Activated CD4-positive, alpha-beta T cell treated with anti-CD3 and anti-CD28 coated beads for 36 hours (primary cell): ENCODE measurements at regions not wholly inside any gene's neighbourhood (a gene's known extent, or its start where the extent isn't known, plus 50 kb on each side); places are given as distances from the start of the nearest gene placed in this dataset.
"Not testable (repeated sequence)": the region's sequence is repeated elsewhere in the genome, so short reads cannot be mapped to it uniquely, and the experiment has no call there.

Experiments used
- ATAC-seq: fragments of 200-7000 bp; cut with Tn5 transposase; one replicate; pipeline ENCODE4 v1.10.0; 2021; ENCODE audit warnings: mild to moderate bottlenecking, moderate library complexity
- CTCF ChIA-PET: fragments of 350-600 bp; sonication (Branson Sonifier 250); formaldehyde crosslinking; loops from one replicate; lab custom pipeline; 2021; ENCODE audit warnings: antibody characterized with exemption; lab: Charles Lee
- POLR2A ChIA-PET: fragments of 350-600 bp; sonication (Branson Sonifier 250); formaldehyde crosslinking; loops from one replicate; lab custom pipeline; 2021; ENCODE audit warnings: antibody characterized with exemption, inconsistent platforms; lab: Charles Lee
- DNase-seq: peaks from one replicate; pipeline ENCODE4 v3.0.0-alpha.2; 2020
- H3K27ac Mint-ChIP-seq: one replicate; pipeline ENCODE4 v1.8.0; 2021; ENCODE audit warnings: mixed read lengths
- H3K27me3 Mint-ChIP-seq: one replicate; pipeline ENCODE4 v1.8.0; 2021; ENCODE audit warnings: mixed read lengths
- H3K36me3 Mint-ChIP-seq: one replicate; pipeline ENCODE4 v1.8.0; 2021; ENCODE audit warnings: low read depth, mixed read lengths
- H3K4me1 Mint-ChIP-seq: one replicate; pipeline ENCODE4 v1.8.0; 2021; ENCODE audit warnings: mixed read lengths
- H3K4me3 Mint-ChIP-seq: one replicate; pipeline ENCODE4 v1.8.0; 2021; ENCODE audit warnings: mild to moderate bottlenecking, moderate library complexity, mixed read lengths
- H3K9me3 Mint-ChIP-seq: one replicate; pipeline ENCODE4 v1.8.0; 2021; ENCODE audit warnings: low read depth, mixed read lengths
- intact Hi-C, 2 experiments: fragments of 100-400 bp; cut with DNase I in 1 of 2; cut with micrococcal nuclease in 1 of 2; formaldehyde crosslinking; loops; one replicate each; pipeline versions ENCODE4 v1.14.2 to v1.15.1; 2022 to 2024; cut with DNase I, micrococcal nuclease

- POLR2A ChIA-PET = not testable (repeated sequence)
Observed at GRCh38 chr15:20473465-20473864, 68.1 kb downstream of the GOLGA6L6 start.

DNA sequence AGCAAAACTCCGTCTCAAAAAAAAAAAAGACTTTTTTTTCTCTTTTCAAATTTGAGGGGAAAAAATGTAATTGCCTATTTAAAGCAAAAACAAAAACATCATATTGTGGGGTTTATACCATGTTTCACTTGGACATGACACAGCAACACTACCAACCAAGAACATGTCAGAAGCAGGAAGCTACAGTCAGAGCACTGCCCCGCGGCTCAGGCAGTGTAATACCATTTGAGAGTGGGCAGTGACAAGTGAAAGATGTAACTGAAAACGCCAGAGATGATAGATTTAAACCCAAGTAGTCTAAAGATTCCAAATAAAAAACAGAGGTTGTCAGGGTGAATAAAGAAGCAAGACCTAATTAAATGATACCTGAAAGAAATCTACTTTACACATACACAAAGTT is 68.6 kb downstream of the GOLGA6L6 start:
- DNase-seq, intact Hi-C loops, H3K4me1 Mint-ChIP-seq, POLR2A ChIA-PET, H3K9me3 Mint-ChIP-seq, H3K36me3 Mint-ChIP-seq, CTCF ChIA-PET, H3K27me3 Mint-ChIP-seq, H3K27ac Mint-ChIP-seq, H3K4me3 Mint-ChIP-seq: not testable (repeated sequence)
- peak; percentile 51 for ATAC-seq

More at GRCh38 chr15:20473465-20473864, 68.1 kb downstream of the GOLGA6L6 start:
- H3K27me3 Mint-ChIP-seq, H3K36me3 Mint-ChIP-seq, ATAC-seq, H3K9me3 Mint-ChIP-seq, H3K4me1 Mint-ChIP-seq, CTCF ChIA-PET, DNase-seq, H3K27ac Mint-ChIP-seq, intact Hi-C loops, H3K4me3 Mint-ChIP-seq: not testable (repeated sequence)

DNA sequence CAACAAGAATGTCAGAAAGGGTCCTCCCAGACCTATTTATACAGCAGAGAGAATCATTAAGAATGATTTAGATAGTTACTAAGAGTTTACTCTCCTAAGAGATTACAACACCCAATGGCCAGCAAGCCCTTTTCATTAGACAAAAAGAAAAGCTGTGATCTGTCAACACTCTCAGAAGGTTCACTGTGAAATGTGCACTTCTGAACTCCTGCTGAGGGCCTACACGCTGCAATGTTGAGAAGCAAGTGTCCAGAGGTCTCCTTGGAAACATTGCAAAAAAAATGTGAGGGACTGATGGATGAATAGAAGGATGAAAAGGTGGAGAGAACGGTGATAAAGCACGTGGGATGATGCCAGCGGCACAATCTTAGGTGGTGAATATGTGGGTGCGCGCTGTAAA is 70.8 kb downstream of the GOLGA6L6 start:
- H3K9me3 Mint-ChIP-seq, H3K36me3 Mint-ChIP-seq, intact Hi-C loops, ATAC-seq, DNase-seq, H3K4me1 Mint-ChIP-seq, POLR2A ChIA-PET, CTCF ChIA-PET, H3K27me3 Mint-ChIP-seq, H3K27ac Mint-ChIP-seq, H3K4me3 Mint-ChIP-seq: not testable (repeated sequence)

GRCh38 chr15:20441138-20441537 is 100.5 kb downstream of the GOLGA6L6 start:
- H3K27me3 Mint-ChIP-seq, intact Hi-C loops, CTCF ChIA-PET, DNase-seq, H3K36me3 Mint-ChIP-seq, H3K27ac Mint-ChIP-seq, H3K4me1 Mint-ChIP-seq, POLR2A ChIA-PET, H3K9me3 Mint-ChIP-seq, ATAC-seq, H3K4me3 Mint-ChIP-seq: not testable (repeated sequence)

DNA sequence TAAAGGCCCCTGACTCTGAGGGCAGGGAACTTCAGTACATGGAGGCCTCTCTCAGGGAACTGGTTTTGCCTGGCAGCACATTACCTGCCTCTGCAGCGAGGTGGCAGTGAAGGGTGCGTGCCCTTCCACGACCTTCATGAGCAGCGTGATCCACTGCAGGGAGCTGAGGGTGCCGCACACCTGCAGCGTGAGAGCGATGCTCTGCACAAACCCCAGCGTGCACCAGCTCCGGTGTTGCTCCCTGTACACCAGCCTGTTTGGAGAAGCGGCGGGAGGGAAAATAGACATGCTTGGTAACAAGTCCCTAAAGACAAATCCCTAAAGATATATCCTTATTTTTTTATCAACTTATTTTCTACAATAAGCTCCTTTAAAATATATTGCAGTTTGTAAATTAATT is 101.2 kb downstream of the GOLGA6L6 start:
- intact Hi-C loops, DNase-seq, H3K27ac Mint-ChIP-seq, H3K4me3 Mint-ChIP-seq, ATAC-seq, CTCF ChIA-PET, H3K9me3 Mint-ChIP-seq, POLR2A ChIA-PET, H3K36me3 Mint-ChIP-seq, H3K27me3 Mint-ChIP-seq, H3K4me1 Mint-ChIP-seq: not testable (repeated sequence)

- H3K36me3 Mint-ChIP-seq, ATAC-seq, DNase-seq, H3K4me1 Mint-ChIP-seq, H3K27me3 Mint-ChIP-seq, CTCF ChIA-PET, H3K9me3 Mint-ChIP-seq, POLR2A ChIA-PET, H3K27ac Mint-ChIP-seq, intact Hi-C loops, H3K4me3 Mint-ChIP-seq: not testable (repeated sequence)
Observed at GRCh38 chr15:20439111-20439510, 102.5 kb downstream of the GOLGA6L6 start.

GRCh38 chr15:20438255-20438654 is 103.3 kb downstream of the GOLGA6L6 start:
- DNase-seq, H3K27ac Mint-ChIP-seq, CTCF ChIA-PET, intact Hi-C loops, H3K9me3 Mint-ChIP-seq, H3K27me3 Mint-ChIP-seq, H3K4me1 Mint-ChIP-seq, ATAC-seq, POLR2A ChIA-PET, H3K4me3 Mint-ChIP-seq, H3K36me3 Mint-ChIP-seq: not testable (repeated sequence)

- POLR2A ChIA-PET, CTCF ChIA-PET, DNase-seq: not testable (repeated sequence)
Observed at GRCh38 chr15:20433468-20433867, 108.1 kb downstream of the GOLGA6L6 start.

DNA sequence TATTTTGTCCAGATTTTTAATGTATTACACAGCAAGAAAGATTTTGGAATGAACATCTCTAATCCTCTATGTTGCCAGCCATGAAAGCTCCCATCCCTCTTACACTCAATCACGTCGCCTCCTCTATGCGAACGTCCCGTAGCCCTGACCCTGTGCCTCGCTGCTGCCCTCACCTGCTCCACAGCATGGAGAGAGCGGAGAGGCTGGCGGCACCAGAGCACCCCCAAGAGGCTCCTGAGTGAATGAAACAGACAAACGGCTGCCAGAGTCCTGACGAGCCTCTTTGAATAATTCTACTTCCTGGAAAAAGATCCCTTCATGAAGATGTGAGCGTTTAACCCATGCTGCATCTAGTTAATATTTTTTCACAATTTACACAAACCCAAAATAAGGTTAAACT is 111.1 kb downstream of the GOLGA6L6 start:
- H3K27me3 Mint-ChIP-seq, intact Hi-C loops, H3K4me3 Mint-ChIP-seq, H3K27ac Mint-ChIP-seq, H3K36me3 Mint-ChIP-seq, CTCF ChIA-PET, POLR2A ChIA-PET, H3K4me1 Mint-ChIP-seq, H3K9me3 Mint-ChIP-seq, DNase-seq: not testable (repeated sequence)
- peak; percentile 60 for ATAC-seq

More at GRCh38 chr15:20433468-20433867, 108.1 kb downstream of the GOLGA6L6 start:
- H3K4me3 Mint-ChIP-seq, H3K4me1 Mint-ChIP-seq, H3K9me3 Mint-ChIP-seq, H3K36me3 Mint-ChIP-seq, H3K27me3 Mint-ChIP-seq, H3K27ac Mint-ChIP-seq, ATAC-seq, intact Hi-C loops: not testable (repeated sequence)

DNA sequence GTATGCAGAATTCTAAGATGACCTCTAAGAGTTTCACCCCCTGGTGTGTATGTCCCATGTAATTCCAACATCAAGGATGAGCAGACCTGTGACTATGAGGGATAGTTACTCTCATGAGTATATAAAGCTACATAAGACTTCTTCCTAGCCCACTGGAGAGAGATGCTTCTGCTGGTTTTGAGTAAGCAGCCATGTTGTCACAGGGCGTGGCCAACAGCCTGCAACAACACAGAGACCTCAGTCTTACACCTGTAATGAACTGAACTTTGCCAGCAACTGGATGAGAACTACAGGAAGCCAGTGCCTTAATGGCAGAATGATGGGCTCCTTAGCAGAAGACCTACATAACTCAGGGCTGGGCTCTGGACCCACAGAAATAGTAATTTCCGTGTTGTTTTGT is 120.9 kb downstream of the GOLGA6L6 start:
- CTCF ChIA-PET = interaction anchor here (1.4 kb wide), 1 partner anchor 56 kb away, joined by 5 read pairs; no protein-coding TSS in a partner anchor
- H3K9me3 Mint-ChIP-seq, H3K4me1 Mint-ChIP-seq, intact Hi-C loops, H3K4me3 Mint-ChIP-seq, H3K36me3 Mint-ChIP-seq, H3K27ac Mint-ChIP-seq, POLR2A ChIA-PET, ATAC-seq, DNase-seq, H3K27me3 Mint-ChIP-seq: not testable (repeated sequence)

- ATAC-seq, CTCF ChIA-PET, H3K4me1 Mint-ChIP-seq, H3K4me3 Mint-ChIP-seq, H3K36me3 Mint-ChIP-seq, DNase-seq, POLR2A ChIA-PET, H3K9me3 Mint-ChIP-seq, H3K27ac Mint-ChIP-seq, intact Hi-C loops: not testable (repeated sequence)
- peaks cover 13% of the 10 kb centered on the region for H3K27me3 Mint-ChIP-seq
Observed at GRCh38 chr15:20416618-20417017, 125.0 kb downstream of the GOLGA6L6 start.

DNA sequence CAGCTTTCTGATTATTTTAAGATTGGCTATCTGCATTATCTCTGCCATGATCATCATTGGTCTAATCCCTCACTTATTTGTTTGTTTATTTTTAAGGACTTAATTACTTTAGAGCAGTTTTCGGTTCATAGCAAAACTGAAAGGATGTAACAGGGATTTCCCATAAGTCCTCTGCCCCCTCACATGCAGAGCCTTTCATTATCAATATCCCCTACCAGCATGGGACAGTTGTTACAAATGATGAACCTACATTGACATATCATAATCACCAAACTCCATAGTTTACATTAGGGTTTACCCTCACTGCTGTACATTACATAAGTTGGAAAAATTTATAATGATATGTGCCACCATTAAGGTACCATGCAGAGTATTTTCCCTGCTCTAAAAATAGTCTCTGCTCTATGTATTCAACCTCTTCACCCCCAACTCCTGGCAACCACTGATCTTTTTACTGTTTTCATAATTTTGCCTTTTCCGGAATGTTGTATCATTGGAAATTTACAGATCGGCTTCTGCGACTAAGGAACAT is 131.9 kb downstream of the GOLGA6L6 start:
- DNase-seq, H3K4me3 Mint-ChIP-seq, H3K9me3 Mint-ChIP-seq, H3K4me1 Mint-ChIP-seq, POLR2A ChIA-PET, ATAC-seq, H3K27me3 Mint-ChIP-seq, H3K27ac Mint-ChIP-seq, H3K36me3 Mint-ChIP-seq: not testable (repeated sequence)
- intact Hi-C loops = loop anchor here in 1 of 2 experiments (1.0 to 5.0 kb wide), 4 partner anchors 9 to 1861 kb away; no protein-coding TSS in a partner anchor
- CTCF ChIA-PET = interaction anchor here (1.0 to 1.5 kb wide), 2 partner anchors 23 to 1889 kb away, joined by 3 read pairs; no protein-coding TSS in a partner anchor
